Cardiac fibroblast (primary cell): ENCODE measurements at regions not wholly inside any gene's neighbourhood (a gene's known extent, or its start where the extent isn't known, plus 50 kb on each side); places are given as distances from the start of the nearest gene placed in this dataset.

ENCODE experiments used
- DNase-seq, 2 donors: peaks; one replicate each; pipeline versions ENCODE4 v3.0.0 to v3.0.0-alpha.2; 2010; ENCODE audit warnings: low read depth in 2 of 2
- H3K4me3 ChIP-seq, 2 donors: replicated peaks in 1 of 2; 1 replicate in 1 of 2; 2 replicates in 1 of 2; pipeline ENCODE4 v1.5.1; 2011; ENCODE audit warnings: low read depth in 2 of 2, low read length in 2 of 2, mild to moderate bottlenecking in 2 of 2, moderate library complexity in 1 of 2
- CTCF ChIP-seq: IDR thresholded peaks from one replicate; pipeline ENCODE4 v1.5.1; 2011; ENCODE audit warnings: low read depth, mild to moderate bottlenecking, low read length, inconsistent platforms

DNA sequence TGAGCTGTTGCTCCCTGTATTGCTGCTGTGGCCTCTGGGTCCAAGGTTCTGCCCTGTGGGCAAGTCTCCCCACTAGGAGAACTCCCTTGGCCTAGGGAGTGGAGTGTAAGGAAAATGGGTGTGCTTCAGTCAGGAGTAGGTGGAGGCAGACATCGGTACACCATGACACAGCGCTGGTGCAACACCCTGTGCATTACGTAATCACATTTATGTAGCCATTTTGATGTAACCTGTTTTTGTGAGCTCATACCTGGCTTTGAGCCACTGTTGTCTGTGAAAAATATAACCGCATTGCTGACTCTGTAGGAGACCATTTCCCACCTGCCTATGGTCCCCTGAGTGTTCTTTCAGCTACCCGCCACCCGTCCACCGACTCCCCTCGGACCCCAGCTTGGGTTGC is 700.5 kb upstream of the AGA start:
- no peak overlapping the region for H3K4me3 ChIP-seq
- no peak for DNase-seq
- no peak for TF ChIP-seq CTCF

DNA sequence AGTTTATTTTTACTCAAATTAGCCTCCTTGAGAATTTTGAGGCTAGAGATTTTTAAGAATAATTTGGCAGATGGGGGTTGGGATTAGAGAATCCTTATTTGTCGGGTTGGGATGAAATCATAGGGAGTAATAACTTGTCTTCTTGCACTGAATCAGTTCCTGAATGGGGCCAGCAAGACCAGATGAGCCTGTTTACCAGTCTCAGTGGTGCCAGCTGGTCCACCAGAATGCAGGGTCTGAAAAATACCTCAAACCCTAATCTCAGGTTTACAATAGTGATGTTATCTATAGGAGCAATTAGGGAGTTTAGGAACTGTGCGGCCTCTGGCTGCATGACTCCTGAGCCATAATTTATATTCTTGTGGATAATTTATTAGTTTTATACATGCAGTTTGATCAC is 705.9 kb upstream of the AGA start:
- no peak for TF ChIP-seq CTCF
- no peak overlapping the region for H3K4me3 ChIP-seq
- DNase-seq, result no peak

DNA sequence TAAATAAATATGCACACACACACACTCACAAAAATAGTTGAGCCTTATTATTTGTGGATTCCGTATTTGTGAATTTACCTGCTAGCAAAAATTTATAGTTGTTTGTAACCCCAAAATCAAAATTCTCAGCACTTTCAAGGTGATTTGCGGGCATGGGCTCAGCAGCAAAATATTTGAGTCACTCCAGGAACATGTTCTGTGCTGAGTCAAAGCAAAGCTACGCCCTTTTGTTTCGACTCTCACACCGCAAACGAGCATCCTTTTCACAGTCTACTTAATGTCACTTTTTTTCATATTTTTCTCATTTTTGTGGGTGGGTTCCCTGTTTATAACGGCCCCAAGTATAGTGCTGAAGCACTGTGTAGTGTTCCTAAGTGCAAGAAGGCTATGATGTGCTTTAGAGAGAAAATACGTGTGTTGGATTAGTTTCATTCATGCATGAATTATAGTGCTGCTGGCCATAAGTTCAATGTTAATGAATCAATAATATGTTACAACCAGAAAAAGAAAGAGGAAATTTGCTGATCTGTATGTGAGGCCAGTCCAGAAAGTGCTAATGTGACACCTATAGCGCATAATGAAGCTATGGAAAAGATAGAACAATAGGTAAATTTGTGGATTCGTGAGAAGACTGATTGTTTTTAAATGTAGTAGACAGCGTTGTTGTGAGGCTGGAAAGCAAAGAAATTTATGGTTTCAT is 723.2 kb upstream of the AGA start:
- TF ChIP-seq CTCF, result no peak
- no peak overlapping the region for H3K4me3 ChIP-seq
- DNase-seq, result no peak

GRCh38 chr4:178165951-178166308 is 723.7 kb upstream of the AGA start:
- no peak for TF ChIP-seq CTCF
- DNase-seq, result no peak
- no peak overlapping the region for H3K4me3 ChIP-seq

DNA sequence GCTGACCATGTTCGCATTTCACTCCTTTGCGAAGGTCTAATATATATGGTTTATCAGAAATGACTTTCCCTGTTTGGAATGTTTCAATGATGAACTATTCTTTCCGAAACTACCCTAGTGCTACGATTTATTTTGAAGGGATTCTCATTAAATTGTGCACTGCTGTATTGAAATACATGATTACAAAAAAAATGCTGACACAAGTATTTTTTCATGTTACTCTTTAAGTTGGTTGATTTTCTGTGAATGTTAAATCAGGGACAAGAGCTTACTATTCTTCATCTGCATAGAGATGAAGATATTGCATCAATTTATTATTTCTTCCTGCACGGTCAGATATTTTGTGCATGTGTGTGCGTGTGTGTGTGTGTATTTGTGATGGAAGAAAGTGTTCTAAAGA is 731.5 kb upstream of the AGA start:
- no peak for DNase-seq
- no peak overlapping the region for H3K4me3 ChIP-seq
- no peak for TF ChIP-seq CTCF

DNA sequence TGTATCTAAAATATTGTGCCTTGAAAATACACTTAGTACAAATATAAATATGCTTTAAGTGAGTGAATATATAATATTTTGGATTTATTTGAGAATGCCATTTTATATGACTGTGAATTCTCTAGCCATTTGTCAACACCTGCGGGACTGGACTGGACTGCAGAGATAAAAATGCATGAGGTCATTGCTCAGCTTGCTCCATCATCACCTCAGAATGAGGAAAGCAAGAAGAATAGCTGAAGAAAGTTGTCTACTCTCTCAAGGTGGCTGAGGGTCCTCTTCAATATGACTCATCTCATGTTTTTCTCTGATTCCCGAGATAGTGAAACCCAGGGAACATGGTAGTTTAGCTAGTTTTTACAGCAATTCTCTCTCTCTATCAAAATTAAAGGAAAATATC is 732.5 kb upstream of the AGA start:
- no peak for DNase-seq
- H3K4me3 ChIP-seq, result no peak overlapping the region
- no peak for TF ChIP-seq CTCF

- DNase-seq, result no peak
- no peak for TF ChIP-seq CTCF
- no peak overlapping the region for H3K4me3 ChIP-seq
Observed at GRCh38 chr4:178185517-178185916, 743.3 kb upstream of the AGA start.
